H1 (cell line): ENCODE measurements at regions not wholly inside any gene's neighbourhood (a gene's known extent, or its start where the extent isn't known, plus 50 kb on each side); places are given as distances from the start of the nearest gene placed in this dataset.

ENCODE experiments used
- JUND ChIP-seq: IDR thresholded peaks from 2 replicates; pipeline ENCODE4 v1.6.1; 2011; ENCODE audit warnings: mild to moderate bottlenecking, improper control_type of control experiment, low read length
- TBP ChIP-seq: IDR thresholded peaks from 2 replicates; pipeline ENCODE4 v1.6.1; 2011; ENCODE audit warnings: low read depth, low read length, improper control_type of control experiment

- no peak for TF ChIP-seq JUND
- no peak for TF ChIP-seq TBP
These were observed 464.7 kb downstream of the PDCD6IP start (continued) for GRCh38 chr3:34263101-34263621.
